Muscle of leg (tissue), 3 donors: ENCODE measurements at regions not wholly inside any gene's neighbourhood (a gene's known extent, or its start where the extent isn't known, plus 50 kb on each side); places are given as distances from the start of the nearest gene placed in this dataset.

Experiments used
- DNase-seq: peaks from one replicate; pipeline ENCODE4 v3.0.0; 2013
- H3K27ac ChIP-seq: one replicate; pipeline ENCODE4 v1.5.1; 2013; ENCODE audit warnings: mild to moderate bottlenecking, low read length, control low read depth
- H3K27me3 ChIP-seq: one replicate; pipeline ENCODE4 v1.6.1; 2013; ENCODE audit warnings: low read length; ENCODE audit not compliant: control insufficient read depth, insufficient read depth
- H3K36me3 ChIP-seq: one replicate; pipeline ENCODE4 v1.6.1; 2013; ENCODE audit warnings: low read length; ENCODE audit not compliant: control insufficient read depth, insufficient read depth
- H3K4me1 ChIP-seq: one replicate; pipeline ENCODE4 v1.6.1; 2013; ENCODE audit warnings: low read length; ENCODE audit not compliant: control insufficient read depth, insufficient read depth
- H3K4me3 ChIP-seq: one replicate; pipeline ENCODE4 v1.5.1; 2013; ENCODE audit warnings: low read length, control low read depth
- H3K9me3 ChIP-seq: replicated peaks from 2 replicates; pipeline ENCODE4 v1.6.1; 2013; ENCODE audit warnings: low read depth, low read length; ENCODE audit not compliant: control insufficient read depth
- WGBS: methylation state at CpG from one replicate; pipeline ENCODE4 v1.1.5; 2013; ENCODE audit warnings: missing lambda C conversion rate; ENCODE audit not compliant: insufficient coverage; 5-methylcytosine and 5-hydroxymethylcytosine counted together

DNA sequence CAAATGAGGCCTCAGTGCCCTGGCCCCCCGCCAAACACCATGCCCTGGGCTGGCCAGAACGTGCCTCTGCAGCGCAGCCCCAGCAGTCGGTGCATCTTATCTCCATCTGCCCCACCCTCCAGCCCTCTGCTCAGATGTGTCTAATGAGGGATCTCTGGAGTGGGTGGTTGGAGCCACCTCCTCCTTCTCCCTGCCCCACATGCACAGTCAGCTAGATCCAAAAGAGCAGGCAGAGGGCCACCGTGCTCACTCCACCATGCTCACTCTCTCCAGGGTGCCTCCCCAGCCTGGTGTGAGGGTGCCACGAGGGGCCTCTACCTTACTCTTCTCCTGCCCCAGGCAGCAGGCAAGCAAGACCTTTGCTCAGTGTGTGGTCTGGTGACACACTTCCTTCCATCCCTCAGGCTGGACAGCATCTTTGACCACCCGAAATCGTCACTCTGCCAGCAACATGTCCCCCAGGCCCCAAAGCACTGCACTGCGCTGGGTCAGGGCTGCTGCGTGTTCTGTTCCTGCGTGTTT, 266.1 kb upstream of the HDAC4 start:
- H3K4me3 ChIP-seq, result no peak overlapping the region
- H3K36me3 ChIP-seq, result no peaks in the 10 kb centered on the region
- no peak overlapping the region for H3K27ac ChIP-seq
- WGBS, result 47% methylated on average over 2 of the region's 11 CpGs
- H3K4me1 ChIP-seq, result no peaks in the 10 kb centered on the region
- no peaks in the 10 kb centered on the region for H3K9me3 ChIP-seq
- no peak for DNase-seq
- peaks cover 3% of the 10 kb centered on the region for H3K27me3 ChIP-seq

DNA sequence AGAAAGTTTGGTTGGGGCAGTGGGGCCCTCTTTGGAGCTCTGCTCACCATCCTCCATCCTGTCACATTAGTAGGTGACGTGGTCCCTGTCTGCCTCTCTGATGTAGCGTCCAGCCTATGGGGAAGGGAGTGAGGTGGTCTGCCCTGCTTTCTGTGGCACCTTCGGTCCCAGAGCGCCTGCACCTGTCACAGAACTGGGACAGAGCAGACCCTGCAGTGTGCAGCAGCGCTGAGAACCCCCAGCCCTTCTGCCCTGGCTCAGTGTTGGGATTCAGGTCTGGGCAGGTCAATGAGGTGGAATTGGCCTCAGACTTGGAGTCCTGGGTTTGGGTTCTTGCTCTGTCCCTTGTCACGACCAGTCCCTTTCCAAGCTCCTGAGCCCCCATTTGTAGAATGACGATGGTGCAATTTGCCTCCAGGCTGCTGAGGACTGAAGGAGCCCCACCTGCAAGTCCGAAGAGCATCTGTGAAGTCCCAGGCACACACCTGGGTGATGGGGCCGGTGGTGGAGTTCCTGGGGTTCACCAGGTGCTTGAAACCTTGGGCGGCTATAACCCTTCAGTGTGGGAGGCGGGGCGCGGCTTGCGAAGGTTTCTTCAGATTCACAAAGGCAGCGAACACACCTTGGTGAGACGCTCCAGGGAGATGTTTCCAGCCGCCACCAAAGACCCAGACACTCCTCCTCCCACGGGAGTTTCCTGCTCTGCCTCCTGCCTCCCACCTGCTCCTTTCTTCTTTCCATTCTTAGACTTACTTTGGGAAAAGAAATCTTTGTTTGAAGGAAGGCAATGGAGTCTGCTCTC, 265.4 kb upstream of the HDAC4 start:
- no peaks in the 10 kb centered on the region for H3K36me3 ChIP-seq
- H3K27ac ChIP-seq, result no peak overlapping the region
- whole genome bisulfite sequencing, result 89% methylated on average over 10 of the region's 18 CpGs
- peaks cover 6% of the 10 kb centered on the region for H3K27me3 ChIP-seq
- H3K4me1 ChIP-seq, result no peaks in the 10 kb centered on the region
- no peaks in the 10 kb centered on the region for H3K9me3 ChIP-seq
- no peak for DNase-seq
- H3K4me3 ChIP-seq, result no peak overlapping the region

DNA sequence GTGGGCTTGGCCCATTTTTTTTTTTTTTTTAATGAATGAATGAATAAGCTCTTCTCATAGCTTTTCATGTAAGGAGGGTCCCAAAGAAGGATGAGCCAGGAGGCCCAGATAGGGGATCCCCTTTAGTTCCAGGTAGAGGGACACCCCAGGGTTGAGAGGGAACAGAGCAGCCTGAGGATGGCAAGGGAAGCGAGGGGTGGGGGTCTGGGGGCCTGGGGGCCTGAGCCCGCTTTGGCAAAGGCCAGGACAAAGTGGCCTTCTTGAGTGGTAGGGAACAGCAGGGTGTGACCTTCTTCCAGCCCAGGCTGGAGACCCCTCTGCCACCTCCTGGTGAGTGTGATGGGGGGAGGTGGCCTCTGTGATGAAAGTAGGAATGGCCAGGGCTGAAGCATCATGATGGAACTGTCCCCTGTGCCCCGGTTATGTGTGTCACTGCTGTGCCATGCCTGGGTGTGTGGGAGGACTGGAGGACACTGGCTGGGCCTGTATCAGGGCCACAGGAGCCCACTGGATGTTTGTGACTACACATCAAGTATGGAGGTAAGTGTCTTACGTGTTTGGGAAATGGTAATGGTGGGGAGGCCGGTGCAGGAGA, 263.5 kb upstream of the HDAC4 start:
- peaks cover 10% of the 10 kb centered on the region for H3K27me3 ChIP-seq
- no peaks in the 10 kb centered on the region for H3K4me1 ChIP-seq
- 85% methylated on average over 2 of the region's 5 CpGs for WGBS
- H3K9me3 ChIP-seq, result no peaks in the 10 kb centered on the region
- no peak overlapping the region for H3K4me3 ChIP-seq
- no peak for DNase-seq
- no peak overlapping the region for H3K27ac ChIP-seq
- H3K36me3 ChIP-seq, result no peaks in the 10 kb centered on the region

DNA sequence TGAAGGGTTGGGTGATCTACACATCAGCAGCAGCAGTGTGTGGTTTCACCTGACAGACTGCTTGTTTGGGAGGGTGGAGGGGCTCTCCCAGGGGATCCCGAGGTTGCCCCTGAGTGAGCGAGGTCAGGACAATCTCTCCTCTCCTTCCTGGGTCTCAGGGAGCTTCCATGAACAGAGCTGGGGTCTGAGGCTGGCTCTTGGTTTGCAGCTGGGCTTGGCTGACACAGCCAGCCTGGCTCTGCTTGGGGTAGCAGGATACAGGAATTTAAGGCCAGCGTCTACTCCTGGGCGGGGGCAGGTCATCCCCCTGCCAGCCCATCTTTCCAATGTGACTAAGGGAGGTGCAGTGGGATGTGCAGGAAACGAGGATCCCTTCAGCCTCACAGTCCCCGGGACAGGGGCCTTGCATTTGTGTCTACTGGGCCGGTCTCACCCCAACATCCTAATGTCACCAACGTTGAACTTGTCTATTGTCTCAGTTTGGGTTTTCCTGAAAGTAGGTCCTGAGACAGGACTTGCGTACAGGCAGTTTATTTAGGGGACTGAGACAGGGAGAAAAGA, 262.6 kb upstream of the HDAC4 start:
- no peak overlapping the region for H3K27ac ChIP-seq
- DNase-seq, result no peak
- WGBS, result 100% methylated on average over 2 of the region's 9 CpGs
- H3K9me3 ChIP-seq, result no peaks in the 10 kb centered on the region
- peaks cover 11% of the 10 kb centered on the region for H3K27me3 ChIP-seq
- no peaks in the 10 kb centered on the region for H3K4me1 ChIP-seq
- H3K4me3 ChIP-seq, result no peak overlapping the region
- H3K36me3 ChIP-seq, result no peaks in the 10 kb centered on the region

DNA sequence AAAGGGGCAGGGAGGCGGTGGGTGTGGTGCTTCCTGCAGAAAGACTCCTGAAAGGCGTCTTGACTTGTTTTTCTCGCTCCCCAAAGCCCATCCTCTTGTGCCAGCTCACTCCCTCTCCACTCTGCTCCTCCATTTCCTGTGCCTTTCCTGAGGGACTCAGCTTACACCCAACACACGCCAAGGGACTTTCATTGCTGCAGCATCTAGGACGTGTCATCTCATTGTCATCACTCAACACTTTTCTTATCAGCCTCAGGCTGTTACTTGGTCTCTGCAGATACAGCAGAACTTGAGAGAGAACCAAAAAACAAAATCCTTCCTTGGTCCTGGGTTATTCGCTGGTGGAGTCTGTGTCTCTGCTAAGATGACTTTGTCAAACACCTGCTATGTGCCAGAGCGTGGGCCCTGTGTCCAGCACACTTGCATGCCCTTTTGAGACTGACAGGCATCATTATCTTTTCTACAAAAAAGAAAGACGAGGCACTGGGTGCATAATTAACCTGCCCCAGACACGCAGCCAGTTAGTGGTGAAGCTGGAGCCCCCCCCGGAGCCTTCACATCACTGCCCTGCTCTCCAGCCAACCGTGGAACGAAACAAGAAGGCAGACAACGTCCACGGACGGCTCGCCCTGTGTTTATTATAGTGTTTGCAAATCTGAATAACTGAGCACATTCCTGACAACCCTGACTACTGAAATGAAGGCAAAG, 261.7 kb upstream of the HDAC4 start:
- Histone ChIP-seq H3K9me3 (no peaks in the 10 kb centered on the region), H3K4me1 (no peaks in the 10 kb centered on the region), H3K27ac (no peak overlapping the region), H3K4me3 (no peak overlapping the region), H3K36me3 (no peaks in the 10 kb centered on the region), H3K27me3 (peaks cover 13% of the 10 kb centered on the region)
- no peak for DNase-seq
- WGBS, result 43% methylated on average over 5 of the region's 16 CpGs

DNA sequence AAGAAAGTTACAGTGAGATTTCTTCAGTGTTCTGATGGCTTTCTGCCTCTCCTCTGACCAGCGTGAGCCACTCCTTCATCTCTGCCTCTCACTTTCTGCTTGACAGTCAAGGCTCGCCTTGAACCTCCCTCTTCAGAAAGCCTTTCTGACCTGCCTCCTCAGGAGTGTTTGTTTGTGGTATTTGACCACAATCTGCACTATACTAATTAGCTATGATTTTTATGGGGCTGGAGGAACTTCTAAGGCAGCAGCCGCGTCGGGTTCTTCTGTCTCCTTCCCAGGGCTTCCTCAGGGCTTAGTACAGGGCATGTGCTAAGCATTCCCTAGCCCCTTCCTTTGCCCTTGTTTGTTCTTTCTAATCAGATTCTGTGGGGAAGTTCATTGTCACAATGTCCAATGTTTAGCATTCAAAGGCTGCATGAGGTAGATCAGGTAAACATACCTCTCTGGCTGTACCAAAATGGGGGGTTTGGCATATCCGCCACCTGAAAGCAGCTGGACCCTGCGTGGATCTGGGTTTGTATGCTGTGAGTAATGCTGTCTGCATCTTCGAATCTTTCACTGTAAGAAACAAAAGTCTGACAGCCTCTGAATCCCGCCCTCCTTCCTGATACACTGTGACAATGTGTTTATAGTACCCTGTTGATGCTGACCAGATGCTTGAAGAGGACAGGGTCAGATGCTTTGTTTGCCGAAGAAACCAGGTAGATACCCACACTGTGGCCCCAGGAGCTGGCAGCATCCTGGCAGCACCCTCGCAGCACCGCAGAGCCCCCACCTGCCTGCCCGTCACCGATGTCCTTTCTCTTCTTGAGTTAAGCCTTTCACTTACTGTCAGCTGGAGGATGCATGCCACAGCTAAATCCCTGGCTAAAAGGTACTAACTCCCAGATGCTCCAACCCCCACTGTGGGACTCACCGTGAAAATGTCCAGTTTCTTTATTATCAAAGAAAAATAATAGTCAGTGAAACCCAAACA, 260.8 kb upstream of the HDAC4 start:
- Histone ChIP-seq H3K27ac (no peak overlapping the region), H3K9me3 (no peaks in the 10 kb centered on the region), H3K27me3 (peaks cover 13% of the 10 kb centered on the region), H3K4me1 (no peaks in the 10 kb centered on the region), H3K36me3 (no peaks in the 10 kb centered on the region), H3K4me3 (no peak overlapping the region)
- 48% methylated on average over 6 of the region's 15 CpGs for WGBS
- no peak for DNase-seq

DNA sequence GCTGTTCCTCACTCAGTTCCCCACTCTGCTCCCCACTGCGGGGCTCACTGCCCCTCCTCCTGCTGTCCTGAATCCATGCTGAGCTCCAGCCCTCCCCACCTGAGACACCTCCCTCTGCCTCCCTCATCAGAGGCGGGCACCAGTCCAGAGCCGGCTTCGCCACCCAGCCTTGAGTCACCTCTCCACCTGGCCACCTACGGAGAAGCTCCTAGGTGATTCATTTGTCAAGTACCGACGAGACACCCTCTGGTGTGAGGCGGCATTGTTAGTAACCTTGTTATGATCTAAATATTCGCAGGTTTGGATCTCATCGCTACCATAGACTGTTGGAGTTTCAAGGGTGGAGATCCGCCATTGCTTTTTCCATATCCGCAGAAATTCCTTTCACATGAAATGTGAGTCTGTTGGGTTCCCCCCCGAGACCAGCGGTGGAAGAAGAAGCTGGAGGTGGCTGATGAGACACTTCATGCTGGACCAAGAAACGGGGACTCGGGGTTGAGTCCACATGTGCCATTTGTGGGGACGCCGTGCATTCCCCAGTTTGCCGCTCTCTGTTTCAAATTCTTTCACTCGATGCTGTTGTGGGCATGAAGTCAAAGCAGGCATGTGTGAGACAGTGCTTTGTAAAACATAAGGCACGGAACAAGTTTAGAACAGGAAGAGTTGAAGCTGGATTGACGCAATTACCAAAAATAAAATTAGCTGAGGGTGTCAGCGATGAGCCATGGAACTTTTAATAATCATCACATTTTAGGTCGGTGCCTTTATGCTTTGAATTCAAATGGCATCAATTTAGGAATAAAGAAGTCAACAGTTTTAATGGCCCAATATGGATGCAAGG, 259.8 kb upstream of the HDAC4 start:
- Histone ChIP-seq H3K36me3 (no peaks in the 10 kb centered on the region), H3K9me3 (no peaks in the 10 kb centered on the region), H3K4me3 (no peak overlapping the region), H3K27ac (no peak overlapping the region), H3K4me1 (no peaks in the 10 kb centered on the region), H3K27me3 (peaks cover 10% of the 10 kb centered on the region)
- peak; percentile 38 for DNase-seq
- 86% methylated on average over 19 of the region's 24 CpGs for WGBS

DNA sequence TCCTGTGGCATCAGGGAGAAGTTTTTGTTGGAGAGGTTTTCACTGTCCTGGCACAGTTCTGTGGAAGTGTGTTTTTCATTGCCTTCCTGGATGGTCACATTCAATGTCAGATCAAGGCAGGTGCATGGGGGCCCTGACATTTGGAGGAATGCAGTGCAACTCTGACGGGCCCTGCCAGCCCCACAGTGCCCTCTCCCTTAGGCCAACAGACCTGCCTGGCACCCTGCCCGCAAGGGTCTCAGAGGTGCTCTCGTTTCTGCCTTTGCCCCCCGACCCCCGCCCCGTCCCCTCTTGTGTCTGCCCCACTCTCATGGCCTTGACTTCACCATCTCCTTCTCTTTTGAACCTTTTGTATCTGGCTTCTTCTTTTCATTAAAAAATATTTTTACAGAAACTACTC, 257.2 kb upstream of the HDAC4 start:
- Histone ChIP-seq H3K36me3 (no peaks in the 10 kb centered on the region), H3K27me3 (peaks cover 10% of the 10 kb centered on the region), H3K27ac (no peak overlapping the region), H3K4me3 (no peak overlapping the region), H3K9me3 (no peaks in the 10 kb centered on the region), H3K4me1 (no peaks in the 10 kb centered on the region)
- 79% methylated on average over 6 of the region's 6 CpGs for WGBS
- no peak for DNase-seq

DNA sequence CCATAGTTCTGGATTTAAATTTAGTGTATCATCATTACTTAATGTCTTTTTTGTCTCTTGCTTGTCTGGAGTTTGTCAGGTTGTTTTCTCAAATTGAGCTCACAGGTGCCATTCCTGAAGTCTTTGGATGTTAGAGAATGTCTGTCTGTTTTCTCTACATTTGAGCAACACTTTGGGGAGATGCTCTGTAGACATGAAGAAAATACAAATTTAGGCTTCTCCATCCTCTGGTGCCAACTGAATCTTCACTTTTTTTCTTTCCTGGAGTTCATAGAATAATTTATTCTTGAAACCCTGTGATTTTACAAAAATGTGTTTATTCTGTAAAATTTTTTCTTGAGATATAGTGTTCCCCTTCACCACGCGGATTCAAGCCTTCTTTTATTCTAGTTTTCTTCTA, 256.4 kb upstream of the HDAC4 start:
- WGBS, result no CpG with 5 or more reads among the region's 2 CpGs
- no peaks in the 10 kb centered on the region for H3K36me3 ChIP-seq
- H3K27me3 ChIP-seq, result peaks cover 10% of the 10 kb centered on the region
- no peak for DNase-seq
- no peak overlapping the region for H3K4me3 ChIP-seq
- H3K4me1 ChIP-seq, result no peaks in the 10 kb centered on the region
- no peaks in the 10 kb centered on the region for H3K9me3 ChIP-seq
- H3K27ac ChIP-seq, result no peak overlapping the region
